ENCODE measurements at regions not wholly inside any gene's neighbourhood (a gene's known extent, or its start where the extent isn't known, plus 50 kb on each side); places are given as distances from the start of the nearest gene placed in this dataset.

DNA sequence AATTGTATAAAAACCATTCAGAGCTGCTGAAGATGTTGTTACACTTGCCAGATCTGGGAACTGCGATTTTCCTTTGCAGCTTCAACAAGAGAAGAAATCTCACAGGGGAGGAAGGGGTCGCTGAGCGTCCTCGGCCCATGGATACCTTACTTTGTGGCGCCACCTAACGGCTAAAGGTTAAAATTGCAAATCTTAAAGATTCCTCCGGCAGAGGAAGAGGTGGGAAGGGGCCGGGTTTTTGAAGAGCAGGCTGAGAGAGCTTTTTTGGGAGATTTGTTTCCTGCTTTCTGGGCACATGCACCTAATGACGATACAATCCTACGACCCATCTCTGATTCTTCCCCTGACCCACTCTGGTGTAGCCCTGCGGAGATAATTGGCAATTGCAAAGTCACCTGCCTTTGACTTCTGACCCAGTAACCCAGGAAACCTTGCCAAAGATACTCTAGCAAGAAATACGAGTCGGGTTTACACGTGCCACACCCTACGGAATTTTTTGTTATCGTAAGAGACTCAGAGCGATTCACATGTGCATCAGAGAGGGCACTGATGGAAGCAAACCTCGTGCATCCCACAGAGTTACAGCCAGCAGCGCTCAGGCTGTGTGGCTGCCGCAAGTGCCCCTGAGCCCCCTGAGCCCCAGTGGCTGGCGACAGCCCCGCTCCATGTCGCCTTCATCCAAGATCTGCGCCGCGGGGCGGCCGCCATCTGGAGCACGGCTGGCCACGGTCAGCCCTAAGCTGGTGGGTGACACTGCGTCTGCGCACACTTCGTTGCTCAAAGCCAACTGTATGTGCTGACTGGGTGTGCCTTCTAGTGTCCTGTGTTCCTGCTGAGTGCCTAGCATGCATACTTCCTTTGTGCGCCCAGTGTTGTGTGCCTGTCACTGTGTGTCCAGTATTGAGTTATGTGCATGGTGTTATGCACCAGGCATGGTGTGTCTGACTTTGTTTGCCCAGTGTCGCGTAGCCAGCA, 55.2 kb upstream of the CHRNA7 start:
- no peaks in the 10 kb centered on the region for H3K9me3 ChIP-seq (ENCODE audit: control insufficient read depth, low read length)
- no peaks in the 10 kb centered on the region for H3K4me1 ChIP-seq (ENCODE audit: control insufficient read depth, insufficient read depth, low read length)
- H3K36me3 ChIP-seq (ENCODE audit: control insufficient read depth, insufficient read depth, low read length) = no peaks in the 10 kb centered on the region
- H3K4me3 ChIP-seq (ENCODE audit: insufficient read depth, low read depth, low read length) = no peak overlapping the region
- peaks cover 11% of the 10 kb centered on the region for H3K27me3 ChIP-seq (ENCODE audit: control insufficient read depth, insufficient read depth, low read length, poor library complexity, severe bottlenecking)
- WGBS, 2 experiments = 53 to 55% methylated on average over 36 of the region's 36 CpGs
- H3K27ac ChIP-seq (ENCODE audit: insufficient read depth, low read depth, low read length, poor library complexity, severe bottlenecking) = no peak overlapping the region

DNA sequence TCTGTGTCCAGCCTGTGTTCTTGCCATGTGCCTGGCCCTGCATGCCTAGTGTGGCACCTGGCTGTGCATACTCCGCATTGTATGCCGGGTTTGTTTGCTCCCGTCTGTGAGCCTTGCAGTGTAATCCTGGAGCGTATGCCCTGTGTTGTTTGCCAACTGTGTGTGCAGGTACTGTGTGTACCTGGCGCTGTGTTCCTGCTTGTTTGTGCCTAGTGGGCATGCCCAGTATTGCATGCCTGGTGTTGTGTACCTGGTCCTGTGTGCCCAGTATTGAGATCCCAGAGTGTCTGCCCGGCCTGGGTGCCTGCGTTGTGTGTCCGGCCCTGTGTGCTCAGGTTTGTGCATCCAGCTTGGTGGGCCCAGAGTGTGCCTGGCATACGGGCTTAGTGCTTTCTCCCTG, 54.5 kb upstream of the CHRNA7 start:
- no peak overlapping the region for H3K27ac ChIP-seq (ENCODE audit: insufficient read depth, low read depth, low read length, poor library complexity, severe bottlenecking)
- 92 to 94% methylated on average over 9 of the region's 9 CpGs for WGBS, 2 experiments
- no peak overlapping the region for H3K4me3 ChIP-seq (ENCODE audit: insufficient read depth, low read depth, low read length)
- no peaks in the 10 kb centered on the region for H3K4me1 ChIP-seq (ENCODE audit: control insufficient read depth, insufficient read depth, low read length)
- no peaks in the 10 kb centered on the region for H3K9me3 ChIP-seq (ENCODE audit: control insufficient read depth, low read length)
- no peaks in the 10 kb centered on the region for H3K36me3 ChIP-seq (ENCODE audit: control insufficient read depth, insufficient read depth, low read length)
- peaks cover 11% of the 10 kb centered on the region for H3K27me3 ChIP-seq (ENCODE audit: control insufficient read depth, insufficient read depth, low read length, poor library complexity, severe bottlenecking)

- WGBS, 2 experiments = 83 to 84% methylated on average over 8 of the region's 8 CpGs
- Histone ChIP-seq H3K9me3 (ENCODE audit: control insufficient read depth, low read length) (no peaks in the 10 kb centered on the region), H3K27ac (ENCODE audit: insufficient read depth, low read depth, low read length, poor library complexity, severe bottlenecking) (no peak overlapping the region), H3K36me3 (ENCODE audit: control insufficient read depth, insufficient read depth, low read length) (no peaks in the 10 kb centered on the region), H3K4me3 (ENCODE audit: insufficient read depth, low read depth, low read length) (no peak overlapping the region), H3K27me3 (ENCODE audit: control insufficient read depth, insufficient read depth, low read length, poor library complexity, severe bottlenecking) (peaks cover 11% of the 10 kb centered on the region), H3K4me1 (ENCODE audit: control insufficient read depth, insufficient read depth, low read length) (no peaks in the 10 kb centered on the region)
Observed at GRCh38 chr15:31977138-31977537, 53.2 kb upstream of the CHRNA7 start.

- Histone ChIP-seq H3K9me3 (ENCODE audit: control insufficient read depth, low read length) (no peaks in the 10 kb centered on the region), H3K27ac (ENCODE audit: insufficient read depth, low read depth, low read length, poor library complexity, severe bottlenecking) (no peak overlapping the region), H3K4me1 (ENCODE audit: control insufficient read depth, insufficient read depth, low read length) (no peaks in the 10 kb centered on the region), H3K36me3 (ENCODE audit: control insufficient read depth, insufficient read depth, low read length) (no peaks in the 10 kb centered on the region), H3K27me3 (ENCODE audit: control insufficient read depth, insufficient read depth, low read length, poor library complexity, severe bottlenecking) (peaks cover 11% of the 10 kb centered on the region), H3K4me3 (ENCODE audit: insufficient read depth, low read depth, low read length) (no peak overlapping the region)
- WGBS, 2 experiments = 24 to 30% methylated on average over 20 to 22 of the region's 22 CpGs
Observed at GRCh38 chr15:31977812-31978661, 52.3 kb upstream of the CHRNA7 start.
